ENCODE measurements at regions not wholly inside any gene's neighbourhood (a gene's known extent, or its start where the extent isn't known, plus 50 kb on each side); places are given as distances from the start of the nearest gene placed in this dataset.
A peak's percentile ranks its signal among the peaks of the same experiment; 100 is the strongest.
"Not testable (repeated sequence)": the region's sequence is repeated elsewhere in the genome, so short reads cannot be mapped to it uniquely, and the experiment has no call there.

GRCh38 chr6:62889240-62889639 is 322.0 kb upstream of the FKBP1C start:
- FAIRE-seq = no peak

- peak; percentile 92 for FAIRE-seq
Observed at GRCh38 chr6:62891065-62891647, 320.1 kb upstream of the FKBP1C start.

GRCh38 chr6:62894114-62894513 is 317.2 kb upstream of the FKBP1C start:
- FAIRE-seq = no peak

GRCh38 chr6:62903266-62903665 is 308.0 kb upstream of the FKBP1C start:
- FAIRE-seq = no peak

- FAIRE-seq = no peak
Observed at GRCh38 chr6:62904687-62905086, 306.6 kb upstream of the FKBP1C start.

GRCh38 chr6:62914530-62914929 is 296.7 kb upstream of the FKBP1C start:
- FAIRE-seq = no peak

GRCh38 chr6:62923728-62924127 is 287.5 kb upstream of the FKBP1C start:
- no peak for FAIRE-seq

- FAIRE-seq = no peak
Observed at GRCh38 chr6:62940848-62941247, 270.4 kb upstream of the FKBP1C start.

- no peak for FAIRE-seq
Observed at GRCh38 chr6:62942000-62942399, 269.3 kb upstream of the FKBP1C start.

- no peak for FAIRE-seq
Observed at GRCh38 chr6:62968834-62969233, 242.4 kb upstream of the FKBP1C start.

- no peak for FAIRE-seq
Observed at GRCh38 chr6:62971976-62972658, 239.2 kb upstream of the FKBP1C start.

- FAIRE-seq = no peak
Observed at GRCh38 chr6:62974452-62974851, 236.8 kb upstream of the FKBP1C start.

GRCh38 chr6:62976566-62976965 is 234.7 kb upstream of the FKBP1C start:
- FAIRE-seq = no peak

- FAIRE-seq = no peak
Observed at GRCh38 chr6:62978920-62979319, 232.3 kb upstream of the FKBP1C start.

- no peak for FAIRE-seq
Observed at GRCh38 chr6:62980093-62980492, 231.2 kb upstream of the FKBP1C start.

- no peak for FAIRE-seq
Observed at GRCh38 chr6:62980724-62981123, 230.5 kb upstream of the FKBP1C start.

- no peak for FAIRE-seq
Observed at GRCh38 chr6:62982951-62983350, 228.3 kb upstream of the FKBP1C start.

GRCh38 chr6:62991696-62992095 is 219.6 kb upstream of the FKBP1C start:
- not testable (repeated sequence) for FAIRE-seq

GRCh38 chr6:62993951-62994350 is 217.3 kb upstream of the FKBP1C start:
- no peak for FAIRE-seq

GRCh38 chr6:62998022-62998421 is 213.2 kb upstream of the FKBP1C start:
- FAIRE-seq = no peak

GRCh38 chr6:62999242-62999641 is 212.0 kb upstream of the FKBP1C start:
- not testable (repeated sequence) for FAIRE-seq

- no peak for FAIRE-seq
Observed at GRCh38 chr6:62999796-63000195, 211.5 kb upstream of the FKBP1C start.

GRCh38 chr6:63006018-63006417 is 205.3 kb upstream of the FKBP1C start:
- not testable (repeated sequence) for FAIRE-seq

- not testable (repeated sequence) for FAIRE-seq
Observed at GRCh38 chr6:63010962-63011361, 200.3 kb upstream of the FKBP1C start.

GRCh38 chr6:63014290-63014689 is 197.0 kb upstream of the FKBP1C start:
- no peak for FAIRE-seq

Data from G401.6 (cell line).